ENCODE measurements at regions not wholly inside any gene's neighbourhood (a gene's known extent, or its start where the extent isn't known, plus 50 kb on each side); places are given as distances from the start of the nearest gene placed in this dataset.
A peak's percentile ranks its signal among the peaks of the same experiment; 100 is the strongest.
"Not testable (repeated sequence)": the region's sequence is repeated elsewhere in the genome, so short reads cannot be mapped to it uniquely, and the experiment has no call there.

DNA sequence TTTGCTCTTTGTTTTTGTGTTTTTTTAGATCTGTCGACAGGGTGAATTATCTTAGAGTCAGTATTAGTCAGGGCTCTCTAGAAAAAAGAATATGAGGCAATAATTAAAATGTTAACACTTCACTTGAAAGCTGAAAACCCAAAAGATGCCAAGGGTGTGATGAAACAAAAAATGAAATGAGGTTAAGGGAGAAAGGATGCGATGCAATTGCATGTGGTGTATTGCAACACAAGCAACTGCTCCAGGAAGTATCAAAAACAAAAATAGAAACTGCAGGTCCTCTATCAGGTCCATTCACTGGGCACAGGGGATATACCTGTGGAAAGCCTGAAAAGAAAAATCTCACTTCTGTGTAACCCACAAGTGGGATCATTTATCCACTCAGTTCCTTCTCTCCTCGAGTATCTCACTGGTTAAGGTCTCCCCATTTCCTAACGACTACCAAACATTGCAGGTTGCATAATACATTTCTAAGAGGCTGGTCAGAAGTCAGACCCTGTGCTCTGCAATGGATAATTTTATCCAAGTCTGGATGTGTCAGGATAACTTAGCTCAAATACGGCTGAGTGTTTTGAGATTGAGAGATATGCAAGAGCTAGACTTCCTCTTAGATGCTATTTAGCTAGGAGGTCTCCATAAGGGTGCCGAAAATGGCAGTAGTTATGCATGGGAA is 257.7 kb upstream of the GJE1 start:
- DNase-seq = no peak

DNA sequence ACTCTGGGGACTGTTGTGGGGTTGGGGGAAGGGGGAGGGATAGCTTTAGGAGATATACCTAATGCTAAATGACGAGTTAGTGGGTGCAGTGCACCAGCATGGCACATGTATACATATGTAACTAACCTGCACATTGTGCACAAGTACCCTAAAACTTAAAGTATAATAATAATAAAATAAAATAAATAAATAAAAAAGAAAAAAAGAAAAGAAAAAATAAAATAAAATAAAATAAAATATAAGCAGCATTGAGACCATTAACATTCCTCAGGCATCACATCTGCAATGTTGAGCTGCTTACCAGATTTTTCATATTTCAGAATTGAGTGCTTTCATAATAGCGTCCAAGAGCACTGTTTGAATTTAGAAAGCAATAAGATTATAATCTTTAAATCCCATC is 263.2 kb upstream of the GJE1 start:
- DNase-seq = not testable (repeated sequence)

GRCh38 chr6:141867767-141868166 is 265.0 kb upstream of the GJE1 start:
- DNase-seq = no peak

DNA sequence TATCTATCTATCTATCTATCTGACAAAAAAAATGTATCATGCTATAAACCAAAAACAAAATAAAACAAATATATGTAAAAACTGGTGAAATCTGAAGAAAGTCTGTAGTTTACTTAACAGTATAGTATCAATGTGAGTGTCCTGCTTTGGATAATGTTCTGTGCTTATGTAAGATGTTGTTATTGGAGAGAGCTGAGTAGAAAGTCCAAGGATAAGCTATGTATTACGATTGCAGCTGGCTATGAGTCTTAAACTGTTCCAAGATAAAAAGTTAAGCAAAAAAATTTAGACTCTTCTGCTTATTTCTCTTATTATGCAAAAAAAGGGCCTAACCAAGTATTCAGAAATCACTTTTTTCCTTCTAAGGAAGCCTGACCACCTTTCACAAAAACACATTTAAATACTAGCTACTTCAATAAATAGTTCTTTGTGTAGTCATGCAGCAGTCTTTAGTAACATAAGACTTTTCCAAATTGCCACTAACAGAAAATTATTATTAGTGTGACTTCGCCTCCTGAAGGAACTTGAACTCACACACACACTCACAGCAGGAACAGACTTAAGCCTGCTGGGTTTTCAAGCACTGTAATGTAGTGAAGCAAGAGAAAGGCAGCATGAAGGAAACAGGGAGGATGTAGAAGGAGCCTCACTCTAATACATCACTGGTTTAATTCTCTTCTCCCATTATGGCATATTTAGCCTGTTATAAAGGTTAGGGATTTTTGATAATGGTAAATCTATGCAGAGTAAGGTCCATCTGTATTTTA is 265.8 kb upstream of the GJE1 start:
- no peak for DNase-seq

DNA sequence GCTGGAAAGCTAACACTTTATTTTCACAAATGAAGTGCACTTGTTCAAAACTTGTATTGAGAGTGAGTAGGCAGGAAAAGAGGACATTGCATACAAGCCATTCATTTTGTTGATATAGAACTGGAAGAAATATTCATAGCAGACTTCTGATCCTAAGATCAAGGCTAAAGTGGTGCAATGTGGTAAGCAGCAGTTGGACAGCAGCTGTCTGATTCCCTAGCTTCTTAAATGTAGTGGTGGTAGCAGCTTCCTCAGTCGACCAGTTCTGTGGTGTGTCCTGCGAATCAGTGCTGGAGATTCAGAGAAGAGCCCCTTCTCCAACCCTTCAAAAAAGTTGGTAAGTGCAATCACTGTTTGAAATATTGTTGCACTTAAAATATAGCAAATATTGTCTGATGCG is 281.7 kb upstream of the GJE1 start:
- no peak for DNase-seq

DNA sequence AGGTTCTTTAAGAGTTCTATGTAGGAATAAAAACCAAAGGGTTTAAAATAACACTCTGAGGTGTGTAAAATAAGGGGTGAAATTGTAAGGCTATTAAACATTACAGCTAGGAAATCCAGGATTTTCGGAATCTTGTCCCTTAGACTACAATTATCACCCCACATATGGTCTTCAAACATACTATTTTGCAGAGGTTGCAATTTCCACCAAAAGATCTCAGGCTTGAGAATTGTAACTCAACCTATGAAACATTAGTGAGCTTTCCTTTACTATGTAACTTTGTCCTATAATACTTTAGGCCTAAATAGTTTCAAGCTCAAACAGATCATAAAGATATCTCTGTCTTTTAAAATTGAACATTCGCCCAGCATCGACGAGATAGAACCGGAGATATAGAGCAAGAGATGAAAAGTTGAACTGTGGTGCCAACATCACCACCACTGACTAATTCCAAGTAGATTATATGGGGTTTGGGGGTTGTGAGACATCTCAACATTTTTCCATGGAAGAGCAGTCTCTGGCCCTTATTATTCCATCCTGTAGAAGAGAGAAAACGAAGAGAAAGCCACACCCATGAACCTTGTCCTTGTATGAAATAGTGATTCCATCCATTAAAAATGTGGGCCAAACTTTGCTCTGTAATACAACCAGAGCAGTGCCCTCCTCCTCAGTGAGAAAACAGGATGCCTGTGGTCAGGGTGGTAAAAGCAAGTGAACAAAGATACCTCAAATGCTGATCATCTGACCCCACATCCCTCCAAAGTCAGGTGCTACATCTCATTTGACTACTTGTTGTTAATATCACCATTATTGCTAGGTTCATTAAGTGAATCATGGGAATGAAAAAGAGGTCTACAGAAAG is 284.5 kb upstream of the GJE1 start:
- DNase-seq = no peak

GRCh38 chr6:141846639-141847038 is 286.1 kb upstream of the GJE1 start:
- DNase-seq = no peak

GRCh38 chr6:141843178-141843834 is 289.4 kb upstream of the GJE1 start:
- no peak for DNase-seq

GRCh38 chr6:141833001-141833655 is 299.6 kb upstream of the GJE1 start:
- no peak for DNase-seq

DNA sequence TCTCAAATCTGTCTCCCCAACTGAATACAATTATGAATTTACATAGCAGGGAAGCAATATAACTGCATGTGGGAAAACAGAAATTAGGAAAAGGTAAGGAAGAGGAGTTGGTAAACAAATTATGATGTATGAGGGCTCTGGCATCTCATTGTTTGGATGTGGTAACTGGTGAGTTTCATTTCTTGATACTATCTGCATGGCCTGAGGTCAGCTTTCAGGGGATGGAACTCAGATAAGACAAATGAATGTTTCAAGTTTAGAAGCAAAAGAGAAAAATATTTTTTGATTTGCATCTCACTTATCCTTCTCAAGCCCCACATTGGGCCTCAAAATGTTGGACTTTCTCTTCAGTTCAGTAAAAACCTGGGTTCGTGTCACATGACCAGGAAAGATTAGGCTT is 302.2 kb upstream of the GJE1 start:
- DNase-seq = no peak

DNA sequence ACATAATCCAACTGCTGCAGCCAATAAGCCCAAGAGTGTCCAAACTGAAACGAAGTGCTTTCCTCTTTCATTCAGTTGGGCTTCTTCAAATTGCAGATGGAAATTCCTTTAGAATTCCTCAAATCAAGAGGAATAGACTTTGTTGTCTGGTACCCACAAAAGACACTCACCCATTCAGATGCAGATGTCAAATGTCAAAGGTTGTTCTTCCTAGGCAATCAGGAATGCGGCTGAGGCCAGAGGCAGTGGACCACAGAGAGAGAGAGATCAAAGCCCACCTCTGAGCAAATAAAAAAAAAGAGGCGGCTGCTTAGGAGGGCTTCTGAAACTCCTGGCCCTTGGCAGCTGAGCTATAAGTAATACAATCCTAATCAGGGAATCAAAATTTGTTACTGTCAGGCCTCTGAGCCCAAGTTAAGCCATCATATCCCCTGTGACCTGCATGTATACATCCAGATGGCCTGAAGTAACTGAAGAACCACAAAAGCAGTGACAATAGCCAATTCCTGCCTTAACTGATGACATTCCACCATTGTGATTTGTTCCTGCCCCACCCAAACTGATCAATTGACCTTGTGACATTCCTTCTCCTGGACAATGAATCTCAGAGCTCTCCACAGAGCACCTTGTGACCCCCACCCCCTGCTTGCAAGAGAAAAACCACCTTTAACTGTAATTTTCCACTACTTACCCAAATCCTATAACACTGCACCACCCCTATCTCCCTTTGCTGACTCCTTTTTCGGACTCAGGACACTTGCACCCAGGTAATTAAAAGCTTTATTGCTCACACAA is 303.0 kb upstream of the GJE1 start:
- DNase-seq = no peak

DNA sequence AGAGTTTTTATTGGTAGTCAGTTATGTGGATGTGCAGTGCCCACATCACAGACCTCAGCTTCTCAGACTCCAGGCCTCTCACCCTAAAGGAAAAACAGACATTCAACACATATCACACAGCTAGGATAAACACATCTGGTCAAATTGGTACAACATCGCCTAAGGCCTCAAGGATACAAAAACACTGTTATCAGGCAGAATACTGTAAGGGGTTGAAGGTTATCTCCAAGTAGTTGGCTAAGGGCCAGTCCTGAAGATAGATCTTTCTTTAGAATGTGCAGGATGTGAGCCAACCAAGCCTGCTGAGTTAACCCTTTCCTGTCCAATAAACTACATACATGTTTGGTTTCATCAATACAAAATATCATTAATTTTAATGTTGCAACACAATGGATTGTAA is 308.4 kb upstream of the GJE1 start:
- DNase-seq = no peak

- DNase-seq = not testable (repeated sequence)
Observed at GRCh38 chr6:141815039-141815438, 317.7 kb upstream of the GJE1 start.

DNA sequence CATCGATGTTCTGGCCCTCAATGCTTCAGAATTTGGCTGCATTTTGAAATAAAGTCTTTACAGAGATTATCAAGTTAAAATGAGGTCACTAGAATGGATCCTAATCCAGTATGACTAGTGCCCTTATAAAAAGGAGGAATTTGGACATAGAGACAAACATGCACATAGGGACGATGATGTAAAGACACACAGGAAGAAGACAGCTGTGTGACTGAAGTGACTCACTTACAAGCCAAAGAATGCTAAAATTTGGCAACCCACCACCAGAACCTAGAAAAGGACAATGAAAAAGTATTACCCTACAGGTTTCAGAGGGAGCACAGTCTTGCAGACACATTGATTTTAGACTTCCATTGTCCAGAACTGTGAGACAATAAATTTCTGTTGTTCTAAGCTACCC is 322.8 kb upstream of the GJE1 start:
- DNase-seq = no peak

- peak in 1 of 2 experiments; percentile 81 for DNase-seq
Observed at GRCh38 chr6:141808662-141809061, 324.1 kb upstream of the GJE1 start.

GRCh38 chr6:141800973-141801372 is 331.8 kb upstream of the GJE1 start:
- DNase-seq = not testable (repeated sequence)

- DNase-seq = no peak
Observed at GRCh38 chr6:141790921-141791320, 341.8 kb upstream of the GJE1 start.

GRCh38 chr6:141788096-141788495 is 344.6 kb upstream of the GJE1 start:
- no peak for DNase-seq

DNA sequence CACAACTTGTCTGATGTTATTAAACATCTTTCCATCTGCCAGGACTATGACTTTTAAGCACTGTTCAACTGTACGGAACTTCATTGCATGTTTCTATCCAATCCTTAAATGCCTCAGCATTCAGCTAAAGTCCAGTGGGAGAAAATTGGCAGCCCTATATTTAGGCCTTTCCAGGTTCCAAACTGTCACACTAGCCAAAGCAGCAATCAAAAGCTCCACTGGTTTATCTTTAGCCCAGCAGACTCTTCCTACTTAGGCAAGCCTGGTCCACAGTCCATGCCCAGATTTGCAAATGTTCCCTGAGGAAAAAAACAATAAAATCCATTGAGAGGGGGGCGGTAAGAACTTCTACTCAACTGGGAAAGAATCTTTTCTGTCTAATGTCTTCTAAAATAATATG is 349.1 kb upstream of the GJE1 start:
- no peak for DNase-seq

- no peak for DNase-seq
Observed at GRCh38 chr6:141780296-141780695, 352.4 kb upstream of the GJE1 start.

GRCh38 chr6:141764388-141764787 is 368.3 kb upstream of the GJE1 start:
- no peak for DNase-seq

DNA sequence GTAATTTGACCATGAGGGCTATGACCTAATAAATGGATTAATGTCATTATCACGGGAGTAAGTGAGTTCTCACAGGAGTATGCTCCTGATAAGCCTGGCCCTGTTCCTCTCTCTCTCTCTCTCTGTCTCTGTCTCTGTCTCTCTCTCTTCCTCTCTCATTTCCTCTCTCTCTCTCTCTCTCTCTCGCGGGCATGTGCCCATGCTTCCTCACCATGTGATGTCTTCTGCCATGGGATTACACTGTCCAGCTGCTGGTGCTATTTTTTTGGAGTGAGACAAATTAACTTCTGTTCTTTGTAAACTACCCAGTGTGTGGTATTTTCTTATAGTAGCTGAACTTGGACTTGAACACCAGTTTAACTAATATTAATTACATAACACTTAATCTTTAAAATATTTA is 374.3 kb upstream of the GJE1 start:
- no peak for DNase-seq

Measured in NCI-H526 (cell line).